ENCODE measurements at regions not wholly inside any gene's neighbourhood (a gene's known extent, or its start where the extent isn't known, plus 50 kb on each side); places are given as distances from the start of the nearest gene placed in this dataset.

DNA sequence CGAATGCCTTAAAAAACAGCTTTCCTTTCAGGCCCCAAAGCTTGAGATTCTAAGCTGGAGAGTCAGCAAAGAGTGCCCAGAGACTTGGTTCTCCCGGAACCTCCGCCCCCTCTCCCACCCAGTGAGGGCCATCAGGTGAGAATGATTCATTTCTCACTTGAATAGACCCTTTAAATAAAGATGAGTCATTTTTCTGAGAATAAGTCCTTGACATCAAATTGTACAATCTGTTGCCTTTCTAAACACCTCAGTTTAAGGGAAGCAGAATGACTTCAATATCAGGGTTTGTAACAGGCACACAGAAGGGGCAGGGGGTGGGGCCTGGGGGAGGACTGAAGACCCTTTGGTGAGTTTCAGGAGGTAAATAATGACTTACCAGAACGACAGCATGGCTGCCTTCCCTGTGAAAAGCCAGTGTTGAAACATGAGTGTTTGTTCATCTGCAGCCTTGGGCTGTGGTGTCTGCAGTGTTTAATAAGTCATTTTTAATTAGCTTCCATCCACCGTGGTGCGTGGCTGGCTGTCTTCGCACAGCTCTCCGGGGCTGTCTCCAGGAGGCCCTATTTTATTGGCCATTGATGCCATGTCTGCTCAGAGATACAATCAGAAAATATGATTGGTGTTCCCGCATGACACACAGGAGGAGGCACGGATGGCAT lies 134.9 kb upstream of the ZNF236 start:
- peak overlapping the region in 1 of 3 donors; percentile 36 for H3K27ac ChIP-seq
- WGBS, 2 donors = 66 to 77% methylated on average over 10 of the region's 10 CpGs

DNA sequence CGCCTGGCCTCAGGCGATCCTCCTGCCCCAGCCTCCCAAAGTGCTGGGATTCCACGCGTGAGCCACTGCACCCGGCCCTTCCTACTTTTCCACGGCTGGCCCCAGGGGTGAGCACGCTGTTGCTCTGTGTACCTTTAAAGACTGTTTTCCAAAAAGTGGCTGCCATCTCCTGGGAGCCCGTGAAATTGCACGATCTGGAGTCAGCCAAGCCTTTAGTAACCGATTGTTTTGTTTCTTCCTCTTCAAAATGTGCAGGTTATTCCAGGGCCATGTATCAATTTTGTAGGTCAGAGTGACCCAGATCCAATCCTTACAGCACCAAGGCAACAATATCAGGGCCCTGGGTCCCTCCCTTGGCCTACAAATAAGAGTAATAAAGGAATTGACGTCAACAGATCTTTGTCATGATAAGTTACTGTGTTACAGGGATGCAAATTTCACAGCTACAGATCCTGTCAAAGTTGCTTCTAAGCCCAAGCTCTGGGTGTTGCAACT lies 135.6 kb upstream of the ZNF236 start:
- H3K36me3 ChIP-seq = no peaks in the 10 kb centered on the region
- TF ChIP-seq, protein P1, sequence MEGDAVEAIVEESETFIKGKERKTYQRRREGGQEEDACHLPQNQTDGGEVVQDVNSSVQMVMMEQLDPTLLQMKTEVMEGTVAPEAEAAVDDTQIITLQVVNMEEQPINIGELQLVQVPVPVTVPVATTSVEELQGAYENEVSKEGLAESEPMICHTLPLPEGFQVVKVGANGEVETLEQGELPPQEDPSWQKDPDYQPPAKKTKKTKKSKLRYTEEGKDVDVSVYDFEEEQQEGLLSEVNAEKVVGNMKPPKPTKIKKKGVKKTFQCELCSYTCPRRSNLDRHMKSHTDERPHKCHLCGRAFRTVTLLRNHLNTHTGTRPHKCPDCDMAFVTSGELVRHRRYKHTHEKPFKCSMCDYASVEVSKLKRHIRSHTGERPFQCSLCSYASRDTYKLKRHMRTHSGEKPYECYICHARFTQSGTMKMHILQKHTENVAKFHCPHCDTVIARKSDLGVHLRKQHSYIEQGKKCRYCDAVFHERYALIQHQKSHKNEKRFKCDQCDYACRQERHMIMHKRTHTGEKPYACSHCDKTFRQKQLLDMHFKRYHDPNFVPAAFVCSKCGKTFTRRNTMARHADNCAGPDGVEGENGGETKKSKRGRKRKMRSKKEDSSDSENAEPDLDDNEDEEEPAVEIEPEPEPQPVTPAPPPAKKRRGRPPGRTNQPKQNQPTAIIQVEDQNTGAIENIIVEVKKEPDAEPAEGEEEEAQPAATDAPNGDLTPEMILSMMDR (IDR thresholded peaks at IDR 0.05) = peak; percentile 24 to 70 (median 64)
- no peak for TF ChIP-seq POLR2A (IDR thresholded peaks at IDR 0.05)
- DNase-seq = peak; percentile 58 to 65
- peaks cover 0 to 7% of the 10 kb centered on the region in 2 donors for H3K4me1 ChIP-seq
- WGBS, 2 donors = 16 to 21% methylated on average over 10 to 11 of the region's 11 CpGs
- no peaks in the 10 kb centered on the region for H3K9me3 ChIP-seq
- peak overlapping the region in 1 of 3 donors; percentile 36 for H3K27ac ChIP-seq
- no peak overlapping the region for H3K4me3 ChIP-seq (replicated peaks in 1 of 3)
- no peaks in the 10 kb centered on the region for H3K27me3 ChIP-seq
- intact Hi-C loops (cut with DNase I) = no loop called here

More for the DNA sequence above, 134.9 kb upstream of the ZNF236 start:
- Histone ChIP-seq H3K36me3 (no peaks in the 10 kb centered on the region), H3K27me3 (no peaks in the 10 kb centered on the region), H3K9me3 (no peaks in the 10 kb centered on the region), H3K4me3 (replicated peaks in 1 of 3) (no peak overlapping the region), H3K4me1 (peaks cover 0 to 7% of the 10 kb centered on the region in 2 donors)
- no peak for DNase-seq
- intact Hi-C loops (cut with DNase I) = no loop called here
- no peak for TF ChIP-seq POLR2A (IDR thresholded peaks at IDR 0.05)
- TF ChIP-seq, protein P1 (IDR thresholded peaks at IDR 0.05) = no peak

DNA sequence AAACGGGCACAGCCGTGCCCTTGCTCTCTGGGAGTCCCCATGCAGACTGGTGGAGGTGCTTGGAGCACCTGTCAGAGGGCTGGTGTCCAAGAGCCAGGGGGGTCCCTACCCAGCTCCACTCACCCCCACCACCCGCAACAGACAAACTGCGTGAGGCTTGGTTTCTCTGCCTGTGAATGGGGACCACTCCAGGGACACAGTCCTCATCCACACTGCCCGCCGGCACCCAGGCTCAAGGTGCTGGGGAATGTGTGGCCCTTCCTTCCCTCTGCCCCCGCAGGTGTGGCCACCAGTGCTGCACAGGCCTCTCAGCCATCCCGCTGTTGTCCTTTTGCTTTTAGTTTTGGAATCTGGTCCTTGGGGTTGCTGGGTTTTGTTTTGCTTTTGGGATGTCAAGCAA lies 136.5 kb upstream of the ZNF236 start:
- H3K27me3 ChIP-seq = no peaks in the 10 kb centered on the region
- H3K36me3 ChIP-seq = no peaks in the 10 kb centered on the region
- H3K4me3 ChIP-seq (replicated peaks in 1 of 3) = no peak overlapping the region
- intact Hi-C loops (cut with DNase I) = loop anchor here (2.0 kb wide), 1 partner anchor 287 kb away; no protein-coding TSS in a partner anchor
- peaks cover 0 to 7% of the 10 kb centered on the region in 2 donors for H3K4me1 ChIP-seq
- no peak overlapping the region for H3K27ac ChIP-seq
- WGBS, 2 donors = 92 to 94% methylated on average over 8 of the region's 8 CpGs
- no peaks in the 10 kb centered on the region for H3K9me3 ChIP-seq
- no peak for DNase-seq
- no peak for TF ChIP-seq POLR2A (IDR thresholded peaks at IDR 0.05)
- TF ChIP-seq, protein P1 (IDR thresholded peaks at IDR 0.05) = no peak

DNA sequence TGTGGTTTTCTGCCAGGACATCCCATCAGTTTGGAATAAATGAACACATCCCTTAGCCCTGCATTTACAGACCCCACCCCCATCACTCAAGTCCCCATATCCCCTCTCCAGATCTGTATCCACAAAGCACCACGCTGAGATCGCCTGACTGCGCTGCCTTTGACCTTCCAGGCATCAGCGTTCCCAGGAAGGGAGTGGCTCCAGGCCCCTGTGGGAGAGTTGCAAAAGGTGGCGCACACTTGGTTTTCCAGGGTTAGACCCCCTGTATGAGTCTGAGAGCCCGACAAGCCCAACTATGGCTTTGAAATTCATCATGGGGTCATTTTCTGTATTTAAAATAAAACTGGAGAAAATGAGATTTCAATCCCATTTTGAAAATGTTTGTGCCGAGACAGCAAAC lies 137.0 kb upstream of the ZNF236 start:
- TF ChIP-seq POLR2A (IDR thresholded peaks at IDR 0.05) = no peak
- TF ChIP-seq, protein P1 (IDR thresholded peaks at IDR 0.05) = no peak
- WGBS, 2 donors = 84 to 87% methylated on average over 7 of the region's 7 CpGs
- Histone ChIP-seq H3K27me3 (no peaks in the 10 kb centered on the region), H3K4me1 (peaks cover 0 to 7% of the 10 kb centered on the region in 2 donors), H3K9me3 (no peaks in the 10 kb centered on the region), H3K36me3 (no peaks in the 10 kb centered on the region), H3K4me3 (replicated peaks in 1 of 3) (no peak overlapping the region), H3K27ac (no peak overlapping the region)
- DNase-seq = no peak
- intact Hi-C loops (cut with DNase I) = loop anchor here (2.0 kb wide), 1 partner anchor 287 kb away; no protein-coding TSS in a partner anchor

DNA sequence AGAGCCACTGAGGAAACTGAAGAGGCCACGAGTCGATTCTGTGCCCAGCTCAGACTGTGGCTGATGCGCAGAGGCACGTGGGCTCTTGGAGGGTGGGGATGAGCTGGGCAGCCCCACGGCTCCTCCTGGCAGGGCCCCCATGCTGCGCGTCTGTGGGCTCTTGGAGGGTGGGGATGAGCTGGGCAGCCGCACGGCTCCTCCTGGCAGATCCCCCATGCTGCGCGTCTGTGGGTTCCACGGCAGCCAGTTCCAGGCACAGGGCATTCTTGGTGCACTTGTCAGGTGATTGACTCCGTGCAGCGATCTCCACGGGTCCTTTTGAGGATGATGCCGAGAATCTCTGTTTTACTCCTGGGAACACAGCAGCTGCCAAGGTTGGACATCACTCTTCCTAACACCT lies 138.1 kb upstream of the ZNF236 start:
- H3K27me3 ChIP-seq = no peaks in the 10 kb centered on the region
- H3K4me1 ChIP-seq = peaks cover 0 to 7% of the 10 kb centered on the region in 2 donors
- TF ChIP-seq, protein P1 (IDR thresholded peaks at IDR 0.05) = no peak
- no peak for TF ChIP-seq POLR2A (IDR thresholded peaks at IDR 0.05)
- no peak for DNase-seq
- intact Hi-C loops (cut with DNase I) = loop anchor here (2.0 kb wide), 1 partner anchor 285 kb away; no protein-coding TSS in a partner anchor
- H3K27ac ChIP-seq = no peak overlapping the region
- H3K4me3 ChIP-seq (replicated peaks in 1 of 3) = no peak overlapping the region
- no peaks in the 10 kb centered on the region for H3K9me3 ChIP-seq
- no peaks in the 10 kb centered on the region for H3K36me3 ChIP-seq
- 82 to 93% methylated on average over 7 to 14 of the region's 16 CpGs for WGBS, 2 donors

Data from thyroid gland (tissue), 4 donors.